ENCODE measurements at regions not wholly inside any gene's neighbourhood (a gene's known extent, or its start where the extent isn't known, plus 50 kb on each side); places are given as distances from the start of the nearest gene placed in this dataset.

- no peak overlapping the region for H3K27ac ChIP-seq
- 69% methylated on average over 5 of the region's 5 CpGs for WGBS
- H3K4me1 ChIP-seq (replicated peaks): no peaks in the 10 kb centered on the region
- DNase-seq (ENCODE audit: low spot score): no peak
- no peaks in the 10 kb centered on the region for H3K9me3 ChIP-seq
- no peaks in the 10 kb centered on the region for H3K36me3 ChIP-seq
- no peaks in the 10 kb centered on the region for H3K27me3 ChIP-seq (replicated peaks; ENCODE audit: insufficient read depth)
- H3K4me3 ChIP-seq: no peak overlapping the region
- intact Hi-C loops (cut with DNase I): no loop called here
- TF ChIP-seq CTCF (IDR thresholded peaks at IDR 0.05) (no peak), POLR2AphosphoS5 (IDR thresholded peaks at IDR 0.05) (no peak), POLR2A (IDR thresholded peaks at IDR 0.05) (no peak)
Measured at GRCh38 chr15:97680606-97681220, 279.8 kb upstream of the ARRDC4 start.

GRCh38 chr15:97683831-97684230 lies 276.7 kb upstream of the ARRDC4 start:
- H3K36me3 ChIP-seq: no peaks in the 10 kb centered on the region
- TF ChIP-seq POLR2AphosphoS5 (IDR thresholded peaks at IDR 0.05) (no peak), POLR2A (IDR thresholded peaks at IDR 0.05) (no peak), CTCF (IDR thresholded peaks at IDR 0.05) (no peak)
- 62% methylated on average over 3 of the region's 3 CpGs for WGBS
- H3K4me3 ChIP-seq: no peak overlapping the region
- no peaks in the 10 kb centered on the region for H3K4me1 ChIP-seq (replicated peaks)
- DNase-seq (ENCODE audit: low spot score): no peak
- H3K9me3 ChIP-seq: no peaks in the 10 kb centered on the region
- no peak overlapping the region for H3K27ac ChIP-seq
- no peaks in the 10 kb centered on the region for H3K27me3 ChIP-seq (replicated peaks; ENCODE audit: insufficient read depth)
- intact Hi-C loops (cut with DNase I): no loop called here

- no peaks in the 10 kb centered on the region for H3K4me1 ChIP-seq (replicated peaks)
- DNase-seq (ENCODE audit: low spot score): no peak
- no peaks in the 10 kb centered on the region for H3K9me3 ChIP-seq
- 39% methylated on average over 6 of the region's 6 CpGs for WGBS
- no peak overlapping the region for H3K27ac ChIP-seq
- intact Hi-C loops (cut with DNase I): no loop called here
- TF ChIP-seq POLR2A (IDR thresholded peaks at IDR 0.05) (no peak), CTCF (IDR thresholded peaks at IDR 0.05) (no peak), POLR2AphosphoS5 (IDR thresholded peaks at IDR 0.05) (no peak)
- H3K4me3 ChIP-seq: no peak overlapping the region
- no peaks in the 10 kb centered on the region for H3K27me3 ChIP-seq (replicated peaks; ENCODE audit: insufficient read depth)
- no peaks in the 10 kb centered on the region for H3K36me3 ChIP-seq
Measured at GRCh38 chr15:97684249-97684648, 276.3 kb upstream of the ARRDC4 start.

- no peak overlapping the region for H3K4me3 ChIP-seq
- 50% methylated on average over 2 of the region's 2 CpGs for WGBS
- no peak for DNase-seq (ENCODE audit: low spot score)
- H3K27me3 ChIP-seq (replicated peaks; ENCODE audit: insufficient read depth): no peaks in the 10 kb centered on the region
- H3K9me3 ChIP-seq: no peaks in the 10 kb centered on the region
- H3K4me1 ChIP-seq (replicated peaks): no peaks in the 10 kb centered on the region
- intact Hi-C loops (cut with DNase I): no loop called here
- TF ChIP-seq CTCF (IDR thresholded peaks at IDR 0.05) (no peak), POLR2A (IDR thresholded peaks at IDR 0.05) (no peak), POLR2AphosphoS5 (IDR thresholded peaks at IDR 0.05) (no peak)
- H3K36me3 ChIP-seq: no peaks in the 10 kb centered on the region
- no peak overlapping the region for H3K27ac ChIP-seq
Measured at GRCh38 chr15:97686324-97686723, 274.2 kb upstream of the ARRDC4 start.

- Histone ChIP-seq H3K36me3 (no peaks in the 10 kb centered on the region), H3K27ac (no peak overlapping the region), H3K4me3 (no peak overlapping the region), H3K9me3 (no peaks in the 10 kb centered on the region), H3K27me3 (replicated peaks; ENCODE audit: insufficient read depth) (no peaks in the 10 kb centered on the region), H3K4me1 (replicated peaks) (no peaks in the 10 kb centered on the region)
- no peak for TF ChIP-seq POLR2AphosphoS5 (IDR thresholded peaks at IDR 0.05)
- TF ChIP-seq CTCF (IDR thresholded peaks at IDR 0.05): no peak
- no peak for TF ChIP-seq POLR2A (IDR thresholded peaks at IDR 0.05)
- intact Hi-C loops (cut with DNase I): no loop called here
- DNase-seq (ENCODE audit: low spot score): no peak
Measured at GRCh38 chr15:97687654-97688053, 272.8 kb upstream of the ARRDC4 start.

All from prostate gland (tissue), 2 donors.